ENCODE measurements at regions not wholly inside any gene's neighbourhood (a gene's known extent, or its start where the extent isn't known, plus 50 kb on each side); places are given as distances from the start of the nearest gene placed in this dataset.
"Not testable (repeated sequence)": the region's sequence is repeated elsewhere in the genome, so short reads cannot be mapped to it uniquely, and the experiment has no call there.

- no peaks in the 10 kb centered on the region for H3K4me1 Mint-ChIP-seq (ENCODE audit: low read depth)
- no peak overlapping the region for H3K4me3 Mint-ChIP-seq
- intact Hi-C loops (cut with micrococcal nuclease): no loop called here
- H3K27me3 Mint-ChIP-seq (ENCODE audit: insufficient read depth): peaks cover 4% of the 10 kb centered on the region
- peaks cover 11% of the 10 kb centered on the region for H3K9me3 Mint-ChIP-seq
- no peak for DNase-seq (ENCODE audit: low spot score)
- H3K36me3 Mint-ChIP-seq (ENCODE audit: low read depth): peaks cover 2% of the 10 kb centered on the region
- H3K27ac Mint-ChIP-seq: no peak overlapping the region
Observed at GRCh38 chr5:79886925-79887655, 104.0 kb downstream of the MTX3 start.

GRCh38 chr5:79886456-79886855, 104.6 kb downstream of the MTX3 start:
- intact Hi-C loops (cut with micrococcal nuclease): no loop called here
- peaks cover 2% of the 10 kb centered on the region for H3K36me3 Mint-ChIP-seq (ENCODE audit: low read depth)
- no peaks in the 10 kb centered on the region for H3K4me1 Mint-ChIP-seq (ENCODE audit: low read depth)
- no peak overlapping the region for H3K27ac Mint-ChIP-seq
- DNase-seq (ENCODE audit: low spot score): no peak
- H3K4me3 Mint-ChIP-seq: no peak overlapping the region
- peaks cover 4% of the 10 kb centered on the region for H3K27me3 Mint-ChIP-seq (ENCODE audit: insufficient read depth)
- H3K9me3 Mint-ChIP-seq: peaks cover 11% of the 10 kb centered on the region

- H3K27ac Mint-ChIP-seq; H3K4me1 Mint-ChIP-seq (ENCODE audit: low read depth); H3K27me3 Mint-ChIP-seq (ENCODE audit: insufficient read depth); H3K4me3 Mint-ChIP-seq; DNase-seq (ENCODE audit: low spot score); H3K9me3 Mint-ChIP-seq; H3K36me3 Mint-ChIP-seq (ENCODE audit: low read depth): not testable (repeated sequence)
- intact Hi-C loops (cut with micrococcal nuclease): loop anchor here (5.0 to 10.0 kb wide), 2 partner anchors 112 to 425 kb away; partner anchors contain the start of gene MTX3
Observed at GRCh38 chr5:79879880-79880279, 111.2 kb downstream of the MTX3 start.

- Mint-ChIP-seq H3K36me3 (ENCODE audit: low read depth) (no peaks in the 10 kb centered on the region), H3K9me3 (no peaks in the 10 kb centered on the region), H3K27me3 (ENCODE audit: insufficient read depth) (no peaks in the 10 kb centered on the region), H3K4me1 (ENCODE audit: low read depth) (no peaks in the 10 kb centered on the region), H3K27ac (no peak overlapping the region), H3K4me3 (no peak overlapping the region)
- intact Hi-C loops (cut with micrococcal nuclease): loop anchor here (1.0 to 10.0 kb wide), 3 partner anchors 113 to 426 kb away; partner anchors contain the start of gene MTX3
- DNase-seq (ENCODE audit: low spot score): peak; percentile 6
Observed at GRCh38 chr5:79878721-79879336, 112.2 kb downstream of the MTX3 start.

GRCh38 chr5:79878136-79878679, 112.9 kb downstream of the MTX3 start:
- H3K27me3 Mint-ChIP-seq (ENCODE audit: insufficient read depth): peaks cover 1% of the 10 kb centered on the region
- intact Hi-C loops (cut with micrococcal nuclease): loop anchor here (1.0 to 10.0 kb wide), 3 partner anchors 114 to 427 kb away; partner anchors contain the start of gene MTX3

GRCh38 chr5:79876456-79876855, 114.6 kb downstream of the MTX3 start:
- Mint-ChIP-seq H3K4me1 (ENCODE audit: low read depth) (no peaks in the 10 kb centered on the region), H3K9me3 (no peaks in the 10 kb centered on the region), H3K4me3 (no peak overlapping the region), H3K36me3 (ENCODE audit: low read depth) (no peaks in the 10 kb centered on the region), H3K27me3 (ENCODE audit: insufficient read depth) (peaks cover 3% of the 10 kb centered on the region), H3K27ac (peak overlapping the region; percentile 14)
- no peak for DNase-seq (ENCODE audit: low spot score)
- intact Hi-C loops (cut with micrococcal nuclease): loop anchor here (5.0 to 10.0 kb wide), 2 partner anchors 116 to 428 kb away; partner anchors contain the start of gene MTX3

More at GRCh38 chr5:79878136-79878679, 112.9 kb downstream of the MTX3 start:
- H3K4me1 Mint-ChIP-seq (ENCODE audit: low read depth): no peaks in the 10 kb centered on the region
- H3K36me3 Mint-ChIP-seq (ENCODE audit: low read depth): no peaks in the 10 kb centered on the region
- H3K9me3 Mint-ChIP-seq: no peaks in the 10 kb centered on the region
- H3K27ac Mint-ChIP-seq: no peak overlapping the region
- H3K4me3 Mint-ChIP-seq: no peak overlapping the region
- DNase-seq (ENCODE audit: low spot score): no peak

GRCh38 chr5:79875230-79875629, 115.8 kb downstream of the MTX3 start:
- no peaks in the 10 kb centered on the region for H3K9me3 Mint-ChIP-seq
- no peak overlapping the region for H3K4me3 Mint-ChIP-seq

GRCh38 chr5:79873187-79873586, 117.9 kb downstream of the MTX3 start:
- Mint-ChIP-seq H3K9me3 (no peaks in the 10 kb centered on the region), H3K27me3 (ENCODE audit: insufficient read depth) (peaks cover 3% of the 10 kb centered on the region), H3K4me1 (ENCODE audit: low read depth) (no peaks in the 10 kb centered on the region), H3K27ac (no peak overlapping the region), H3K36me3 (ENCODE audit: low read depth) (no peaks in the 10 kb centered on the region), H3K4me3 (no peak overlapping the region)
- intact Hi-C loops (cut with micrococcal nuclease): loop anchor here (10.0 kb wide), 1 partner anchor 432 kb away; no protein-coding TSS in a partner anchor
- no peak for DNase-seq (ENCODE audit: low spot score)

More at GRCh38 chr5:79875230-79875629, 115.8 kb downstream of the MTX3 start:
- no peaks in the 10 kb centered on the region for H3K36me3 Mint-ChIP-seq (ENCODE audit: low read depth)
- intact Hi-C loops (cut with micrococcal nuclease): loop anchor here (5.0 to 10.0 kb wide), 2 partner anchors 117 to 430 kb away; partner anchors contain the start of gene MTX3
- peaks cover 3% of the 10 kb centered on the region for H3K27me3 Mint-ChIP-seq (ENCODE audit: insufficient read depth)
- H3K4me1 Mint-ChIP-seq (ENCODE audit: low read depth): no peaks in the 10 kb centered on the region
- no peak for DNase-seq (ENCODE audit: low spot score)
- H3K27ac Mint-ChIP-seq: no peak overlapping the region

GRCh38 chr5:79872291-79872690, 118.8 kb downstream of the MTX3 start:
- no peaks in the 10 kb centered on the region for H3K36me3 Mint-ChIP-seq (ENCODE audit: low read depth)

GRCh38 chr5:79871364-79872120, 119.5 kb downstream of the MTX3 start:
- intact Hi-C loops (cut with micrococcal nuclease): loop anchor here (10.0 kb wide), 1 partner anchor 433 kb away; no protein-coding TSS in a partner anchor
- no peak overlapping the region for H3K4me3 Mint-ChIP-seq
- H3K36me3 Mint-ChIP-seq (ENCODE audit: low read depth): no peaks in the 10 kb centered on the region
- H3K27me3 Mint-ChIP-seq (ENCODE audit: insufficient read depth): peaks cover 3% of the 10 kb centered on the region
- no peak for DNase-seq (ENCODE audit: low spot score)
- H3K4me1 Mint-ChIP-seq (ENCODE audit: low read depth): no peaks in the 10 kb centered on the region
- H3K9me3 Mint-ChIP-seq: no peaks in the 10 kb centered on the region
- no peak overlapping the region for H3K27ac Mint-ChIP-seq

More at GRCh38 chr5:79872291-79872690, 118.8 kb downstream of the MTX3 start:
- H3K27me3 Mint-ChIP-seq (ENCODE audit: insufficient read depth): peaks cover 3% of the 10 kb centered on the region
- no peaks in the 10 kb centered on the region for H3K9me3 Mint-ChIP-seq
- no peaks in the 10 kb centered on the region for H3K4me1 Mint-ChIP-seq (ENCODE audit: low read depth)
- no peak for DNase-seq (ENCODE audit: low spot score)
- intact Hi-C loops (cut with micrococcal nuclease): loop anchor here (10.0 kb wide), 1 partner anchor 433 kb away; no protein-coding TSS in a partner anchor
- no peak overlapping the region for H3K27ac Mint-ChIP-seq
- no peak overlapping the region for H3K4me3 Mint-ChIP-seq

GRCh38 chr5:79868163-79868670, 122.8 kb downstream of the MTX3 start:
- Mint-ChIP-seq H3K4me1 (ENCODE audit: low read depth) (no peaks in the 10 kb centered on the region), H3K27ac (no peak overlapping the region), H3K9me3 (no peaks in the 10 kb centered on the region), H3K4me3 (no peak overlapping the region), H3K27me3 (ENCODE audit: insufficient read depth) (peaks cover 5% of the 10 kb centered on the region), H3K36me3 (ENCODE audit: low read depth) (no peaks in the 10 kb centered on the region)
- intact Hi-C loops (cut with micrococcal nuclease): loop anchor here (10.0 kb wide), 1 partner anchor 843 kb away; no protein-coding TSS in a partner anchor
- no peak for DNase-seq (ENCODE audit: low spot score)

GRCh38 chr5:79865579-79865978, 125.5 kb downstream of the MTX3 start:
- DNase-seq (ENCODE audit: low spot score): no peak
- no peak overlapping the region for H3K27ac Mint-ChIP-seq
- H3K4me3 Mint-ChIP-seq: no peak overlapping the region
- intact Hi-C loops (cut with micrococcal nuclease): loop anchor here (10.0 kb wide), 1 partner anchor 841 kb away; no protein-coding TSS in a partner anchor
- H3K9me3 Mint-ChIP-seq: no peaks in the 10 kb centered on the region
- H3K4me1 Mint-ChIP-seq (ENCODE audit: low read depth): no peaks in the 10 kb centered on the region
- H3K36me3 Mint-ChIP-seq (ENCODE audit: low read depth): no peaks in the 10 kb centered on the region
- H3K27me3 Mint-ChIP-seq (ENCODE audit: insufficient read depth): peaks cover 19% of the 10 kb centered on the region

Data from activated T-helper 1 cell treated with anti-CD3 and anti-CD28 coated beads, Interleukin-12 subunit alpha, Interleukin-12 subunit beta, Interleukin-2, Interleukin-4 antibody, amounts not matched to agents 30 ng/mL and 10 ng/mL and 1 ng/mL, durations not matched to agents 14 hours and 24 hours and 36 hours (primary cell).